Activated CD4-positive, CD25-positive, alpha-beta regulatory T cell treated with anti-CD3 and anti-CD28 coated beads, Interleukin-2, amount 50 U/mL, for 16 hours (primary cell): ENCODE measurements at regions not wholly inside any gene's neighbourhood (a gene's known extent, or its start where the extent isn't known, plus 50 kb on each side); places are given as distances from the start of the nearest gene placed in this dataset.

Source experiments
- DNase-seq: peaks from one replicate; pipeline ENCODE4 v3.0.0-alpha.2; 2020; ENCODE audit warnings: low read depth, low spot score

- no peak for DNase-seq
Measured at GRCh38 chr6:156062091-156062563, 606.5 kb upstream of the NOX3 start.

GRCh38 chr6:156061465-156061864 is 605.8 kb upstream of the NOX3 start:
- no peak for DNase-seq

- DNase-seq, result no peak
Measured at GRCh38 chr6:156060013-156060412, 604.4 kb upstream of the NOX3 start.

- no peak for DNase-seq
Measured at GRCh38 chr6:156058356-156058755, 602.7 kb upstream of the NOX3 start.

- no peak for DNase-seq
Measured at GRCh38 chr6:156057869-156058268, 602.2 kb upstream of the NOX3 start.

GRCh38 chr6:156056085-156056484 is 600.4 kb upstream of the NOX3 start:
- DNase-seq, result no peak

GRCh38 chr6:156053626-156054025 is 598.0 kb upstream of the NOX3 start:
- DNase-seq, result no peak

- DNase-seq, result no peak
Measured at GRCh38 chr6:156046841-156047449, 591.3 kb upstream of the NOX3 start.

GRCh38 chr6:156046268-156046665 is 590.6 kb upstream of the NOX3 start:
- DNase-seq, result no peak

GRCh38 chr6:156045401-156046267 is 590.0 kb upstream of the NOX3 start:
- DNase-seq, result no peak

- no peak for DNase-seq
Measured at GRCh38 chr6:156033598-156033997, 578.0 kb upstream of the NOX3 start.

GRCh38 chr6:156031516-156031915 is 575.9 kb upstream of the NOX3 start:
- DNase-seq, result no peak

GRCh38 chr6:156030053-156030452 is 574.4 kb upstream of the NOX3 start:
- no peak for DNase-seq

- no peak for DNase-seq
Measured at GRCh38 chr6:156029286-156029985, 573.8 kb upstream of the NOX3 start.

- DNase-seq, result no peak
Measured at GRCh38 chr6:156028335-156029131, 572.9 kb upstream of the NOX3 start.

- DNase-seq, result no peak
Measured at GRCh38 chr6:156027248-156027626, 571.6 kb upstream of the NOX3 start.

GRCh38 chr6:156026486-156027247 is 571.0 kb upstream of the NOX3 start:
- DNase-seq, result no peak

GRCh38 chr6:156024339-156024738 is 568.7 kb upstream of the NOX3 start:
- no peak for DNase-seq

- no peak for DNase-seq
Measured at GRCh38 chr6:156021746-156022396, 566.2 kb upstream of the NOX3 start.

GRCh38 chr6:156017838-156018237 is 562.2 kb upstream of the NOX3 start:
- no peak for DNase-seq
